SK-N-SH (cell line): ENCODE measurements at regions not wholly inside any gene's neighbourhood (a gene's known extent, or its start where the extent isn't known, plus 50 kb on each side); places are given as distances from the start of the nearest gene placed in this dataset.

Experiments used
- CTCF ChIA-PET: fragments of 300-600, 350-600 bp; formaldehyde crosslinking; extraction: SDS; loops from one replicate; lab custom pipeline; 2021; lab: Yijun Ruan, JAX
- POLR2A ChIA-PET: fragments of 350-600 bp; sonication (Branson Sonifier 250); formaldehyde crosslinking; extraction: SDS; loops from one replicate; lab custom pipeline; 2020; ENCODE audit warnings: antibody characterized with exemption, inconsistent platforms; lab: Yijun Ruan, JAX
- DNase-seq: peaks from one replicate; pipeline ENCODE4 v3.0.0; 2012
- H2AFZ ChIP-seq: fragments of 200-600 bp; sonication (generic); 2 replicates; pipeline ENCODE4 v1.8.1; 2016; ENCODE audit warnings: antibody characterized with exemption, mild to moderate bottlenecking, low read depth
- H3F3A ChIP-seq: fragments of 200-600 bp; sonication (generic); replicated peaks from 2 replicates; pipeline ENCODE3; 2016; ENCODE audit warnings: antibody characterized with exemption, mild to moderate bottlenecking; ENCODE audit not compliant: insufficient read depth
- H3K27ac ChIP-seq, 2 experiments: fragments of 200-500 bp in 1 of 2; fragments of 200-600 bp in 1 of 2; sonication (Bioruptor generic) in 1 of 2; sonication (generic), shearing (Covaris generic) in 1 of 2; 2 replicates each; pipeline versions ENCODE4 v1.5.1 to v1.6.1; 2014 to 2016; ENCODE audit warnings: low read depth in 2 of 2, inconsistent platforms in 1 of 2, low read length in 1 of 2, mild to moderate bottlenecking in 1 of 2, mixed read lengths in 1 of 2
- H3K27me3 ChIP-seq: fragments of 200-600 bp; sonication (generic), shearing (Covaris generic); 2 replicates; pipeline ENCODE4 v1.6.1; 2016; ENCODE audit warnings: mixed run types; ENCODE audit not compliant: insufficient read depth
- H3K36me3 ChIP-seq, 2 experiments: fragments of 200-500 bp in 1 of 2; fragments of 200-600 bp in 1 of 2; sonication (Bioruptor generic) in 1 of 2; sonication (generic) in 1 of 2; replicated peaks in 1 of 2; 2 replicates each; pipeline versions ENCODE3 to v1.5.1; 2014 to 2016; ENCODE audit warnings: low read length in 1 of 2, mild to moderate bottlenecking in 1 of 2; ENCODE audit not compliant: insufficient read depth in 2 of 2, control insufficient read depth in 1 of 2
- H3K4me1 ChIP-seq, 2 experiments: fragments of 200-500 bp in 1 of 2; fragments of 200-600 bp in 1 of 2; sonication (Bioruptor generic) in 1 of 2; sonication (generic), shearing (Covaris generic) in 1 of 2; 2 replicates each; pipeline versions ENCODE4 v1.5.1 to v1.6.1; 2014 to 2016; ENCODE audit warnings: low read depth in 1 of 2, low read length in 1 of 2, mixed run types in 1 of 2; ENCODE audit not compliant: insufficient read depth in 2 of 2, control insufficient read depth in 1 of 2
- H3K4me2 ChIP-seq: fragments of 200-600 bp; sonication (generic), shearing (Covaris generic); 2 replicates; pipeline ENCODE4 v1.6.1; 2017; ENCODE audit warnings: mixed run types
- H3K4me3 ChIP-seq, 2 experiments: fragments of 200-500 bp in 1 of 2; fragments of 200-600 bp in 1 of 2; sonication (Bioruptor generic) in 1 of 2; sonication (generic), shearing (Covaris generic) in 1 of 2; 2 replicates each; pipeline versions ENCODE4 v1.5.1 to v1.8.1; 2014 to 2016; ENCODE audit warnings: low read depth in 2 of 2, inconsistent platforms in 1 of 2, low read length in 1 of 2, mild to moderate bottlenecking in 1 of 2, mixed read lengths in 1 of 2, moderate library complexity in 1 of 2
- H3K79me2 ChIP-seq: fragments of 200-600 bp; sonication (generic); 2 replicates; pipeline ENCODE4 v1.8.1; 2017; ENCODE audit warnings: mild to moderate bottlenecking; ENCODE audit not compliant: insufficient read depth
- H3K9ac ChIP-seq: fragments of 200-600 bp; sonication (generic); 2 replicates; pipeline ENCODE4 v1.6.1; 2017; ENCODE audit warnings: mixed run types
- H3K9me2 ChIP-seq: fragments of 200-600 bp; sonication (generic); 2 replicates; pipeline ENCODE4 v1.6.1; 2017; ENCODE audit warnings: mixed run types
- H3K9me3 ChIP-seq: fragments of 200-600 bp; sonication (generic); 2 replicates; pipeline ENCODE4 v1.6.1; 2017; ENCODE audit warnings: mixed run types, mild to moderate bottlenecking, moderate library complexity
- H4K20me1 ChIP-seq: fragments of 200-600 bp; sonication (generic); 2 replicates; pipeline ENCODE4 v1.6.1; 2017; ENCODE audit warnings: mild to moderate bottlenecking, mixed run types; ENCODE audit not compliant: insufficient read depth
- CTCF ChIP-seq: fragments of 200-600 bp; sonication (generic); IDR thresholded peaks from 2 replicates; pipeline ENCODE4 v1.6.1; 2017; ENCODE audit warnings: antibody characterized with exemption, mild to moderate bottlenecking, moderate library complexity
- EP300 ChIP-seq, 2 experiments: IDR thresholded peaks; 2 replicates each; pipeline versions ENCODE4 v1.4.0 to v1.6.1; 2012; ENCODE audit warnings: borderline replicate concordance in 1 of 2, low read depth in 1 of 2, low read length in 1 of 2
- FOSL2 ChIP-seq: IDR thresholded peaks from 2 replicates; pipeline ENCODE4 v1.4.0; 2012; ENCODE audit warnings: low read depth, mild to moderate bottlenecking, moderate library complexity, borderline replicate concordance
- FOXM1 ChIP-seq: IDR thresholded peaks from 2 replicates; pipeline ENCODE4 v1.4.0; 2012; ENCODE audit warnings: low read depth, mild to moderate bottlenecking
- GABPA ChIP-seq: IDR thresholded peaks from 2 replicates; pipeline ENCODE4 v1.4.0; 2012; ENCODE audit warnings: low read depth, mild to moderate bottlenecking
- GATA2 ChIP-seq: sonication (generic); formaldehyde crosslinking; IDR thresholded peaks from 2 replicates; pipeline ENCODE4 v1.5.0; 2020; ENCODE audit warnings: mild to moderate bottlenecking, missing genetic modification reagents
- MEF2A ChIP-seq: IDR thresholded peaks from 2 replicates; pipeline ENCODE4 v1.4.0; 2012; ENCODE audit warnings: low read depth, borderline replicate concordance
- MXI1 ChIP-seq: IDR thresholded peaks from 2 replicates; pipeline ENCODE4 v1.6.1; 2012; ENCODE audit warnings: mild to moderate bottlenecking, low read depth, low read length, improper control_type of control experiment
- NRF1 ChIP-seq: IDR thresholded peaks from 2 replicates; pipeline ENCODE4 v1.6.1; 2012; ENCODE audit warnings: low read depth, mild to moderate bottlenecking, low read length
- RCOR1 ChIP-seq: fragments of 150-350 bp; IDR thresholded peaks from 2 replicates; pipeline ENCODE4 v1.6.1; 2017; ENCODE audit warnings: antibody characterized with exemption, low read length
- RFX5 ChIP-seq: IDR thresholded peaks from 2 replicates; pipeline ENCODE4 v1.6.1; 2012; ENCODE audit warnings: mild to moderate bottlenecking, improper control_type of control experiment, low read length
- RXRA ChIP-seq: IDR thresholded peaks from 2 replicates; pipeline ENCODE4 v1.4.0; 2012; ENCODE audit warnings: low read depth, mild to moderate bottlenecking, borderline replicate concordance
- SIN3A ChIP-seq: IDR thresholded peaks from 2 replicates; pipeline ENCODE4 v1.6.1; 2012; ENCODE audit warnings: low read depth, mild to moderate bottlenecking, low read length, moderate library complexity, borderline replicate concordance
- SMC3 ChIP-seq: IDR thresholded peaks from 2 replicates; pipeline ENCODE4 v1.6.1; 2012; ENCODE audit warnings: low read depth, low read length, improper control_type of control experiment
- TAF1 ChIP-seq: IDR thresholded peaks from 2 replicates; pipeline ENCODE4 v1.6.1; 2012; ENCODE audit warnings: low read depth, mild to moderate bottlenecking, low read length, moderate library complexity, borderline replicate concordance
- TEAD4 ChIP-seq: IDR thresholded peaks from 2 replicates; pipeline ENCODE4 v1.4.0; 2012; ENCODE audit warnings: mild to moderate bottlenecking, borderline replicate concordance; ENCODE audit not compliant: insufficient read depth
- YY1 ChIP-seq: IDR thresholded peaks from 2 replicates; pipeline ENCODE4 v1.4.0; 2012; ENCODE audit warnings: low read depth, mild to moderate bottlenecking
- TF ChIP-seq, protein P1 (sequence below): fragments of 150-350 bp; IDR thresholded peaks from 2 replicates; pipeline ENCODE4 v1.6.1; 2016; ENCODE audit warnings: mild to moderate bottlenecking, low read depth, low read length
- TF ChIP-seq, protein P2 (sequence below): IDR thresholded peaks from 2 replicates; pipeline ENCODE4 v1.4.0; 2012; ENCODE audit warnings: low read depth, borderline replicate concordance

- no peak overlapping the region for H3K4me3 ChIP-seq
- no peaks in the 10 kb centered on the region for H3F3A ChIP-seq
- H3K79me2 ChIP-seq, result no peaks in the 10 kb centered on the region
- TF ChIP-seq RFX5, result no peak
- no peak for TF ChIP-seq FOXM1
- no peak for TF ChIP-seq RXRA
- TF ChIP-seq, protein P1, sequence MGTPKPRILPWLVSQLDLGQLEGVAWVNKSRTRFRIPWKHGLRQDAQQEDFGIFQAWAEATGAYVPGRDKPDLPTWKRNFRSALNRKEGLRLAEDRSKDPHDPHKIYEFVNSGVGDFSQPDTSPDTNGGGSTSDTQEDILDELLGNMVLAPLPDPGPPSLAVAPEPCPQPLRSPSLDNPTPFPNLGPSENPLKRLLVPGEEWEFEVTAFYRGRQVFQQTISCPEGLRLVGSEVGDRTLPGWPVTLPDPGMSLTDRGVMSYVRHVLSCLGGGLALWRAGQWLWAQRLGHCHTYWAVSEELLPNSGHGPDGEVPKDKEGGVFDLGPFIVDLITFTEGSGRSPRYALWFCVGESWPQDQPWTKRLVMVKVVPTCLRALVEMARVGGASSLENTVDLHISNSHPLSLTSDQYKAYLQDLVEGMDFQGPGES, result no peak
- TF ChIP-seq FOSL2, result no peak
- TF ChIP-seq, protein P2, sequence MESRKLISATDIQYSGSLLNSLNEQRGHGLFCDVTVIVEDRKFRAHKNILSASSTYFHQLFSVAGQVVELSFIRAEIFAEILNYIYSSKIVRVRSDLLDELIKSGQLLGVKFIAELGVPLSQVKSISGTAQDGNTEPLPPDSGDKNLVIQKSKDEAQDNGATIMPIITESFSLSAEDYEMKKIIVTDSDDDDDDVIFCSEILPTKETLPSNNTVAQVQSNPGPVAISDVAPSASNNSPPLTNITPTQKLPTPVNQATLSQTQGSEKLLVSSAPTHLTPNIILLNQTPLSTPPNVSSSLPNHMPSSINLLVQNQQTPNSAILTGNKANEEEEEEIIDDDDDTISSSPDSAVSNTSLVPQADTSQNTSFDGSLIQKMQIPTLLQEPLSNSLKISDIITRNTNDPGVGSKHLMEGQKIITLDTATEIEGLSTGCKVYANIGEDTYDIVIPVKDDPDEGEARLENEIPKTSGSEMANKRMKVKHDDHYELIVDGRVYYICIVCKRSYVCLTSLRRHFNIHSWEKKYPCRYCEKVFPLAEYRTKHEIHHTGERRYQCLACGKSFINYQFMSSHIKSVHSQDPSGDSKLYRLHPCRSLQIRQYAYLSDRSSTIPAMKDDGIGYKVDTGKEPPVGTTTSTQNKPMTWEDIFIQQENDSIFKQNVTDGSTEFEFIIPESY, result no peak
- TF ChIP-seq SIN3A, result no peak
- no peak for TF ChIP-seq GABPA
- TF ChIP-seq MEF2A, result no peak
- TF ChIP-seq CTCF, result no peak
- no peak for TF ChIP-seq TAF1
- no peak for TF ChIP-seq GATA2
- TF ChIP-seq RCOR1, result no peak
- TF ChIP-seq NRF1, result no peak
- no peak for TF ChIP-seq SMC3
- TF ChIP-seq EP300 (IDR thresholded peaks at IDR 0.05; ENCODE audit: borderline replicate concordance in 1 of 2, low read depth in 1 of 2, low read length in 1 of 2), result no peak
- TF ChIP-seq TEAD4, result no peak
- TF ChIP-seq YY1, result no peak
- no peak for TF ChIP-seq MXI1
- POLR2A ChIA-PET, result no interaction called here
- no peak overlapping the region for H3K27ac ChIP-seq
- H3K36me3 ChIP-seq, result no peaks in the 10 kb centered on the region
- H3K27me3 ChIP-seq, result no peaks in the 10 kb centered on the region
- H2AFZ ChIP-seq, result no peak overlapping the region
- CTCF ChIA-PET, result no interaction called here
- no peaks in the 10 kb centered on the region for H3K4me1 ChIP-seq
- no peak overlapping the region for H3K4me2 ChIP-seq
- no peaks in the 10 kb centered on the region for H3K9me3 ChIP-seq
- no peak overlapping the region for H3K9ac ChIP-seq
- DNase-seq, result no peak
- no peaks in the 10 kb centered on the region for H4K20me1 ChIP-seq
- H3K9me2 ChIP-seq, result no peaks in the 10 kb centered on the region
Measured at GRCh38 chr4:30028826-30029225, 691.3 kb upstream of the PCDH7 start.
